ENCODE measurements at regions not wholly inside any gene's neighbourhood (a gene's known extent, or its start where the extent isn't known, plus 50 kb on each side); places are given as distances from the start of the nearest gene placed in this dataset.

DNA sequence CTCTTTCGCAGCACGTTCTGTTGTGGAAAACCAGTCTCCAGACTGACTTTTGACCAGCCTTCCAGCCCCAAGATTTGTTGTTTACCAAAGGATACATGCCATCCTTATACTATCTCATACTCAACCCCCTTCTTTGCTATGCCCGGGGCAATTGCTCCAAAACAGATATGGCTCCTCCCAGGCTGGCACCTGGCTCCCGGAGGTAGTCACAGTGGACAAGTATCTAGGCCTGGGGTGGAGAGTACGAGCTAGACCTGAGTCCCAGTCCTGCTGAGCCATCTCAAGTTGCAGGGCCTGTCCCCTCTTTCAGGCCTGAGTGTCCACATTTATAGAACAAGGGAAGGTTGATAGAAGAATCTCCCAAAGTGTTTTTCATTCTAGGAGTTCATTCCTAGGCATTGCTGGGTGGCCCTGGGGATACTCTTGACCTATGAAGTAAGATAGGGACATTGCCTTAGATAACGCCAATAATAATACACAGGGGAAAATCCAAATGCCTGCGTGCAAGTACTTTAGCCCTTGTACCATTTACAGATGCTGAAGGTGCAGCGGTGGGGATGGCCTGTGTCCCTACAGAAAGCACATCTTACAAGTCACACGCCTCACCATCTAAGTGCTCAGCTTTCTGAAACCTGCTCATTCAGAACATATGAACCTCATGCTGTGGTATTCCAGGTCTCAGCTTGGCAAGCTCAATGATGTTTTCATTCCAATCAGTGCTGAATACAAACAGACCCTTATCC lies 136.7 kb upstream of the MAMLD1 start:
- no peak for TF ChIP-seq CTCF (IDR thresholded peaks at IDR 0.05)
- TF ChIP-seq POLR2A (IDR thresholded peaks at IDR 0.05), result no peak

Measured in right lobe of liver (tissue), 4 donors.